Astrocyte (in vitro differentiated cells and primary cell): ENCODE measurements at regions not wholly inside any gene's neighbourhood (a gene's known extent, or its start where the extent isn't known, plus 50 kb on each side); places are given as distances from the start of the nearest gene placed in this dataset.

ENCODE experiments used
- DNase-seq: peaks from one replicate; pipeline ENCODE4 v3.0.0-alpha.2; 2010; ENCODE audit warnings: low read depth
- FAIRE-seq: peaks from 2 replicates; lab custom pipeline; 2011; peaks lifted over from hg19 to GRCh38; lab: Jason Lieb, UNC
- H2AFZ ChIP-seq: 2 replicates; pipeline ENCODE4 v1.6.0; 2012; ENCODE audit warnings: low read depth, low read length, inconsistent platforms
- H3K27ac ChIP-seq: 2 replicates; pipeline ENCODE4 v1.5.1; 2011; ENCODE audit warnings: low read depth, low read length, inconsistent platforms
- H3K27me3 ChIP-seq: 2 replicates; pipeline ENCODE4 v1.6.0; 2011; ENCODE audit warnings: low read length, inconsistent platforms; ENCODE audit not compliant: insufficient read depth
- H3K36me3 ChIP-seq: 2 replicates; pipeline ENCODE4 v1.5.1; 2011; ENCODE audit warnings: low read length, inconsistent platforms; ENCODE audit not compliant: insufficient read depth
- H3K4me1 ChIP-seq: 2 replicates; pipeline ENCODE4 v1.5.1; 2011; ENCODE audit warnings: low read length, inconsistent platforms; ENCODE audit not compliant: insufficient read depth
- H3K4me2 ChIP-seq: 2 replicates; pipeline ENCODE4 v1.6.0; 2012; ENCODE audit warnings: low read length, inconsistent platforms
- H3K4me3 ChIP-seq: 2 replicates; pipeline ENCODE4 v1.5.1; 2011; ENCODE audit warnings: low read depth, mild to moderate bottlenecking, low read length, inconsistent platforms; ENCODE audit not compliant: insufficient read depth
- H3K79me2 ChIP-seq: 2 replicates; pipeline ENCODE4 v1.6.0; 2012; ENCODE audit warnings: mild to moderate bottlenecking, low read length, inconsistent platforms; ENCODE audit not compliant: insufficient read depth
- H3K9ac ChIP-seq: 2 replicates; pipeline ENCODE4 v1.6.0; 2012; ENCODE audit warnings: mild to moderate bottlenecking, low read length, inconsistent platforms
- H3K9me3 ChIP-seq: 2 replicates; pipeline ENCODE4 v1.5.1; 2012; ENCODE audit warnings: low read depth, mild to moderate bottlenecking, low read length, inconsistent platforms; ENCODE audit not compliant: insufficient read depth
- H4K20me1 ChIP-seq: 2 replicates; pipeline ENCODE4 v1.6.0; 2012; ENCODE audit warnings: low read length, inconsistent platforms; ENCODE audit not compliant: insufficient read depth
- H3K27ac Mint-ChIP-seq: one replicate; pipeline ENCODE4 v1.8.0; 2021; ENCODE audit warnings: mild to moderate bottlenecking, mixed read lengths; ENCODE audit not compliant: unreplicated experiment
- H3K27me3 Mint-ChIP-seq: one replicate; pipeline ENCODE4 v1.8.0; 2021; ENCODE audit warnings: low read depth, mixed read lengths; ENCODE audit not compliant: unreplicated experiment
- H3K36me3 Mint-ChIP-seq: one replicate; pipeline ENCODE4 v1.8.0; 2021; ENCODE audit warnings: low read depth, mixed read lengths; ENCODE audit not compliant: unreplicated experiment
- H3K4me1 Mint-ChIP-seq: one replicate; pipeline ENCODE4 v1.8.0; 2021; ENCODE audit warnings: low read depth, mixed read lengths; ENCODE audit not compliant: unreplicated experiment
- H3K4me3 Mint-ChIP-seq: one replicate; pipeline ENCODE4 v1.8.0; 2021; ENCODE audit warnings: mild to moderate bottlenecking, moderate library complexity, mixed read lengths; ENCODE audit not compliant: unreplicated experiment
- H3K9me3 Mint-ChIP-seq: one replicate; pipeline ENCODE4 v1.8.0; 2021; ENCODE audit warnings: mild to moderate bottlenecking, mixed read lengths; ENCODE audit not compliant: unreplicated experiment
- EZH2 ChIP-seq: IDR thresholded peaks from 2 replicates; pipeline ENCODE4 v1.6.1; 2012; ENCODE audit warnings: mild to moderate bottlenecking, low read length, inconsistent platforms; ENCODE audit not compliant: insufficient read depth
- TF ChIP-seq, protein P1 (sequence below): IDR thresholded peaks from 2 replicates; pipeline ENCODE4 v1.5.1; 2011; ENCODE audit warnings: low read depth, mild to moderate bottlenecking, inconsistent platforms, low read length, moderate library complexity; ENCODE audit not compliant: insufficient read depth

GRCh38 chr6:86331919-86332318 is 605.4 kb upstream of the HTR1E start:
- H4K20me1 ChIP-seq, result no peaks in the 10 kb centered on the region
- FAIRE-seq (no peak), DNase-seq (no peak)
- no peaks in the 10 kb centered on the region for H3K4me1 ChIP-seq
- Mint-ChIP-seq H3K9me3 (no peaks in the 10 kb centered on the region), H3K27ac (no peak overlapping the region), H3K36me3 (no peaks in the 10 kb centered on the region), H3K4me1 (no peaks in the 10 kb centered on the region), H3K27me3 (no peaks in the 10 kb centered on the region), H3K4me3 (no peak overlapping the region)
- no peaks in the 10 kb centered on the region for H3K27me3 ChIP-seq
- no peak overlapping the region for H3K4me3 ChIP-seq
- H3K36me3 ChIP-seq, result no peaks in the 10 kb centered on the region
- no peaks in the 10 kb centered on the region for H3K9me3 ChIP-seq
- H3K79me2 ChIP-seq, result no peaks in the 10 kb centered on the region
- H2AFZ ChIP-seq, result no peak overlapping the region
- no peak for TF ChIP-seq EZH2
- TF ChIP-seq, protein P1, sequence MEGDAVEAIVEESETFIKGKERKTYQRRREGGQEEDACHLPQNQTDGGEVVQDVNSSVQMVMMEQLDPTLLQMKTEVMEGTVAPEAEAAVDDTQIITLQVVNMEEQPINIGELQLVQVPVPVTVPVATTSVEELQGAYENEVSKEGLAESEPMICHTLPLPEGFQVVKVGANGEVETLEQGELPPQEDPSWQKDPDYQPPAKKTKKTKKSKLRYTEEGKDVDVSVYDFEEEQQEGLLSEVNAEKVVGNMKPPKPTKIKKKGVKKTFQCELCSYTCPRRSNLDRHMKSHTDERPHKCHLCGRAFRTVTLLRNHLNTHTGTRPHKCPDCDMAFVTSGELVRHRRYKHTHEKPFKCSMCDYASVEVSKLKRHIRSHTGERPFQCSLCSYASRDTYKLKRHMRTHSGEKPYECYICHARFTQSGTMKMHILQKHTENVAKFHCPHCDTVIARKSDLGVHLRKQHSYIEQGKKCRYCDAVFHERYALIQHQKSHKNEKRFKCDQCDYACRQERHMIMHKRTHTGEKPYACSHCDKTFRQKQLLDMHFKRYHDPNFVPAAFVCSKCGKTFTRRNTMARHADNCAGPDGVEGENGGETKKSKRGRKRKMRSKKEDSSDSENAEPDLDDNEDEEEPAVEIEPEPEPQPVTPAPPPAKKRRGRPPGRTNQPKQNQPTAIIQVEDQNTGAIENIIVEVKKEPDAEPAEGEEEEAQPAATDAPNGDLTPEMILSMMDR, result no peak
- no peak overlapping the region for H3K4me2 ChIP-seq
- H3K9ac ChIP-seq, result no peak overlapping the region
- no peak overlapping the region for H3K27ac ChIP-seq

GRCh38 chr6:86331265-86331840 is 606.0 kb upstream of the HTR1E start:
- H3K4me1 Mint-ChIP-seq, result no peaks in the 10 kb centered on the region
- no peak overlapping the region for H3K27ac Mint-ChIP-seq
- Histone ChIP-seq H3K27me3 (no peaks in the 10 kb centered on the region), H3K4me2 (no peak overlapping the region), H3K36me3 (no peaks in the 10 kb centered on the region), H2AFZ (no peak overlapping the region), H4K20me1 (no peaks in the 10 kb centered on the region), H3K9me3 (no peaks in the 10 kb centered on the region), H3K27ac (no peak overlapping the region), H3K79me2 (no peaks in the 10 kb centered on the region), H3K4me1 (no peaks in the 10 kb centered on the region), H3K9ac (no peak overlapping the region), H3K4me3 (no peak overlapping the region)
- H3K9me3 Mint-ChIP-seq, result no peaks in the 10 kb centered on the region
- H3K27me3 Mint-ChIP-seq, result no peaks in the 10 kb centered on the region
- H3K36me3 Mint-ChIP-seq, result no peaks in the 10 kb centered on the region
- no peak overlapping the region for H3K4me3 Mint-ChIP-seq
- FAIRE-seq (no peak), DNase-seq (no peak)
- TF ChIP-seq EZH2, result no peak
- TF ChIP-seq, protein P1, result no peak

DNA sequence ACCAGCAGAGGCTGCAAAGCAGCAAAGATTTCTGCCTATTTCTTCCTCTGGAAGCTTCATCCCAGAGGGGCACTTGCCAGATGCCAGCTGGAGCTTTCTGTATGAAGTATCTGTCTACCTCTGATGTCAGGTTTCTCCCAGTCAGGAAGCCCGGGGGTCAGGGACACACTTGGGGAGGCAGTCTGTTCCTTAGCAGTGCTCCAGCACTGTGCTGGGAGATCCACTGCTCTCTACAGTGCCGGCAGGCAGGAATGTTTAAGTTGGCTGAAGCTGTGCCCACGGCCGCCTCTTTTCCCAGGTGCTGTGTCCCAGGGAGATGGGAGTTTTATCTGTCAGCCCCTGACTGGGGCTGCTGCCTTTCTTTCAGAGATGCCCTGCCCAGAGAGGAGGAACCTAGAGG is 631.1 kb upstream of the HTR1E start:
- no peaks in the 10 kb centered on the region for H3K36me3 Mint-ChIP-seq
- H3K4me1 Mint-ChIP-seq, result no peaks in the 10 kb centered on the region
- no peaks in the 10 kb centered on the region for H3K36me3 ChIP-seq
- FAIRE-seq, result no peak
- TF ChIP-seq, protein P1, result no peak
- no peak for TF ChIP-seq EZH2
- H3K27me3 ChIP-seq, result no peaks in the 10 kb centered on the region
- no peak overlapping the region for H3K27ac ChIP-seq
- H3K9ac ChIP-seq, result no peak overlapping the region
- H3K4me3 Mint-ChIP-seq, result no peak overlapping the region
- H3K9me3 Mint-ChIP-seq, result peaks cover 3% of the 10 kb centered on the region
- H3K9me3 ChIP-seq, result peaks cover 10% of the 10 kb centered on the region
- H3K4me2 ChIP-seq, result no peak overlapping the region
- no peaks in the 10 kb centered on the region for H4K20me1 ChIP-seq
- no peaks in the 10 kb centered on the region for H3K4me1 ChIP-seq
- no peaks in the 10 kb centered on the region for H3K27me3 Mint-ChIP-seq
- no peak for DNase-seq
- H3K79me2 ChIP-seq, result no peaks in the 10 kb centered on the region
- H3K4me3 ChIP-seq, result no peak overlapping the region
- H2AFZ ChIP-seq, result no peak overlapping the region
- H3K27ac Mint-ChIP-seq, result no peak overlapping the region
